Spleen (tissue), 7 donors: ENCODE measurements at regions not wholly inside any gene's neighbourhood (a gene's known extent, or its start where the extent isn't known, plus 50 kb on each side); places are given as distances from the start of the nearest gene placed in this dataset.

Experiments used
- POLR2A ChIP-seq, 3 donors: fragments of 450-650 bp; IDR thresholded peaks; one replicate each; pipeline ENCODE4 v1.5.1; 2017; ENCODE audit warnings: antibody characterized with exemption in 3 of 3, mild to moderate bottlenecking in 1 of 3
- POLR2AphosphoS5 ChIP-seq, 3 donors: sonication (generic); formaldehyde crosslinking; IDR thresholded peaks; one replicate each; pipeline ENCODE4 v1.5.1; 2017; ENCODE audit warnings: antibody characterized with exemption in 3 of 3
- TF ChIP-seq, protein P1 (sequence below), 11 experiments: fragments of 200-600 bp in 7 of 11; fragments of 450-650 bp in 4 of 11; sonication (generic) in 4 of 11; IDR thresholded peaks in 8 of 11; conservative IDR thresholded peaks in 3 of 11; 1 replicate in 7 of 11; 2 replicates in 4 of 11; pipeline versions ENCODE4 v1.4.0 to v1.8.0; 2016 to 2021; ENCODE audit warnings: antibody characterized with exemption in 11 of 11, inconsistent platforms in 4 of 11, mild to moderate bottlenecking in 1 of 11
- donor health status: DM: no; HTN: no; CAD: no; lungs with moderate emphysema.
- donor health status: DM: no; HTN: no; CAD: no.
- donor health status: DM: no; HTN: no; CAD: no.

GRCh38 chr2:196422361-196422760 is 217.2 kb upstream of the CCDC150 start:
- TF ChIP-seq, protein P1, sequence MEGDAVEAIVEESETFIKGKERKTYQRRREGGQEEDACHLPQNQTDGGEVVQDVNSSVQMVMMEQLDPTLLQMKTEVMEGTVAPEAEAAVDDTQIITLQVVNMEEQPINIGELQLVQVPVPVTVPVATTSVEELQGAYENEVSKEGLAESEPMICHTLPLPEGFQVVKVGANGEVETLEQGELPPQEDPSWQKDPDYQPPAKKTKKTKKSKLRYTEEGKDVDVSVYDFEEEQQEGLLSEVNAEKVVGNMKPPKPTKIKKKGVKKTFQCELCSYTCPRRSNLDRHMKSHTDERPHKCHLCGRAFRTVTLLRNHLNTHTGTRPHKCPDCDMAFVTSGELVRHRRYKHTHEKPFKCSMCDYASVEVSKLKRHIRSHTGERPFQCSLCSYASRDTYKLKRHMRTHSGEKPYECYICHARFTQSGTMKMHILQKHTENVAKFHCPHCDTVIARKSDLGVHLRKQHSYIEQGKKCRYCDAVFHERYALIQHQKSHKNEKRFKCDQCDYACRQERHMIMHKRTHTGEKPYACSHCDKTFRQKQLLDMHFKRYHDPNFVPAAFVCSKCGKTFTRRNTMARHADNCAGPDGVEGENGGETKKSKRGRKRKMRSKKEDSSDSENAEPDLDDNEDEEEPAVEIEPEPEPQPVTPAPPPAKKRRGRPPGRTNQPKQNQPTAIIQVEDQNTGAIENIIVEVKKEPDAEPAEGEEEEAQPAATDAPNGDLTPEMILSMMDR (IDR thresholded peaks at IDR 0.05 in 8 of 11, conservative IDR thresholded peaks at IDR 0.05 in 3 of 11), result no peak
- TF ChIP-seq POLR2A (IDR thresholded peaks at IDR 0.05) (no peak), POLR2AphosphoS5 (IDR thresholded peaks at IDR 0.05) (no peak)
